OCI-LY1 (cell line): ENCODE measurements at regions not wholly inside any gene's neighbourhood (a gene's known extent, or its start where the extent isn't known, plus 50 kb on each side); places are given as distances from the start of the nearest gene placed in this dataset.

Source experiments
- CTCF ChIP-seq: fragments of 200-600 bp; sonication (generic), shearing (Covaris generic); IDR thresholded peaks from 2 replicates; pipeline ENCODE4 v1.5.1; 2017; ENCODE audit warnings: mild to moderate bottlenecking, antibody characterized with exemption, low read length, moderate library complexity, mixed read lengths
- EZH2 ChIP-seq: fragments of 200-600 bp; sonication (generic), shearing (Covaris generic); IDR thresholded peaks from 2 replicates; pipeline ENCODE4 v1.8.0; 2017; ENCODE audit warnings: borderline replicate concordance, mixed run types, mild to moderate bottlenecking, antibody characterized with exemption, low read length, moderate library complexity, mixed read lengths

- TF ChIP-seq CTCF (no peak), EZH2 (no peak)
Observed at GRCh38 chr3:177312491-177312890, 115.2 kb upstream of the TBL1XR1 start.
